ENCODE measurements at regions not wholly inside any gene's neighbourhood (a gene's known extent, or its start where the extent isn't known, plus 50 kb on each side); places are given as distances from the start of the nearest gene placed in this dataset.

DNA sequence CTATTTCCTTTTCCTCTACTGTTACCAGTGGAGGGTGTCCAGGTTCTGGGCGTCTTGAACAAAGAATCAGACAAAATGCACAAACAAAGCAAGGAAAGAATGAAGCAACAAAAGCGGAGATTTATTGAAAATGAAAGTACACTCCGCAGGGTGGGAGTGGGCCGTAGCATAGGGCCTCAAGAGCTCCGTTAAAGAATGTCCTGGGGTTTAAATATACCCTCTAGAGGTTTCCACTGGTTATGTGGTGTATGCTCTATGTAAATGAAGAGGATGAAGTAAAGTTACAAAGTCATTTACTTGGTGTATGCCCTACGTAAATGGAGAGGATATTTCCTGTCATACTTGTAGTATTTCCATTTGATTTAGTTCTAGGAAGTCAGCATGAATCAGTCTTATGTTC, 113.5 kb upstream of the MRPS30 start:
- H3K79me2 ChIP-seq (ENCODE audit: insufficient read depth, low read length), result no peaks in the 10 kb centered on the region
- no TSS peak for BruUV-seq (replicated peaks)
- no peaks in the 10 kb centered on the region; a peak in 1 of 5 replicates for H3K27me3 ChIP-seq (ENCODE audit: control insufficient read depth in 1 of 2, insufficient read depth in 2 of 2, low read length in 2 of 2)
- 2% methylated on average over 6 of the region's 6 CpGs for WGBS (ENCODE audit: low lambda C conversion rate)
- H3K4me3 ChIP-seq (replicated peaks in 1 of 3; ENCODE audit: insufficient read depth in 1 of 3, low read depth in 2 of 3, low read length in 3 of 3), result no peak overlapping the region
- POLR2A ChIA-PET, result no interaction called here
- no peak for FAIRE-seq
- no peaks in the 10 kb centered on the region for H3K36me3 ChIP-seq (replicated peaks in 1 of 2; ENCODE audit: control insufficient read depth in 1 of 2, insufficient read depth in 2 of 2, low read length in 2 of 2)
- no peak for ATAC-seq
- no peak overlapping the region for H3K27ac ChIP-seq (ENCODE audit: extremely low read length, insufficient read depth, low read length)
- peaks cover 8% of the 10 kb centered on the region; the same call in 1 of the 2 replicates for H3K9me3 ChIP-seq (ENCODE audit: low read length)
- no peak for DNase-seq (ENCODE audit: low spot score)
- CTCF ChIA-PET (ENCODE audit: low intra/inter-chr PET ratio, low total read pairs), result no interaction called here
- intact Hi-C loops (cut with micrococcal nuclease; ENCODE audit: unreplicated experiment), result no loop called here
- no peaks in the 10 kb centered on the region for H3K4me1 ChIP-seq (ENCODE audit: insufficient read depth, low read length)
- TF ChIP-seq ZNF20 (CRISPR knock-in tag; IDR thresholded peaks at IDR 0.05) (peak; percentile 89), MED1 (CRISPR knock-in tag; IDR thresholded peaks at IDR 0.05) (no peak)
- H2AFZ ChIP-seq (ENCODE audit: low read length), result no peak overlapping the region
- H3K9ac ChIP-seq (ENCODE audit: insufficient read depth, low read depth, low read length), result no peak overlapping the region
- in situ Hi-C loops (cut with HindIII; ENCODE audit: extremely low pct_ligation_motif_present, low pct_unique_long_range_greater_than_20kb), result no loop called here
- no peak overlapping the region for H3K4me2 ChIP-seq (ENCODE audit: low read depth, low read length)
- H4K20me1 ChIP-seq (ENCODE audit: insufficient read depth, low read length), result no peaks in the 10 kb centered on the region

DNA sequence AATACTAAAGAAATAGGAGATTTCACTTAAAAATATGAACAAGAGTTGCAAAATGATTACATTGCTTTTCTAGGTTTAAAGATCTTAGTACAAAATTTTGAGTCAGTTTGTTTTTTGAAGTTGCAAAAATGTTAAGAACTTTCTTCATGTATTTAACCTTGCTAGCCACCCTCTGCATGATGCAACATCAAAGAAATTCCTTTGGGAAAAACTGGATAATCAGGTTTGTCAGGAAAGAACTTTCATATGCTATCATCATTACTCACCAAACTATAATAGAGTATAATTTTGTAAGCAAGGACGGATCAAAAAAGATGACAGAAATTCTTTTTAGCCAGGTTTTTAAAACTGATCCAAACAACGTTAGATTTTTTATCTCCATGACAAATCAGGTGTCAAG, 116.9 kb upstream of the MRPS30 start:
- no peak overlapping the region for H3K4me3 ChIP-seq (replicated peaks in 1 of 3; ENCODE audit: insufficient read depth in 1 of 3, low read depth in 2 of 3, low read length in 3 of 3)
- no peaks in the 10 kb centered on the region for H4K20me1 ChIP-seq (ENCODE audit: insufficient read depth, low read length)
- TF ChIP-seq MZF1 (CRISPR knock-in tag; IDR thresholded peaks at IDR 0.05; ENCODE audit: borderline replicate concordance) (no peak), HMG20B (CRISPR knock-in tag; conservative IDR thresholded peaks at IDR 0.05) (no peak), ZNF460 (CRISPR knock-in tag; IDR thresholded peaks at IDR 0.05; ENCODE audit: borderline replicate concordance) (no peak), ZNF3 (CRISPR knock-in tag; IDR thresholded peaks at IDR 0.05) (no peak)
- H3K9me3 ChIP-seq (ENCODE audit: low read length), result peaks cover 19% of the 10 kb centered on the region
- no peaks in the 10 kb centered on the region for H3K36me3 ChIP-seq (replicated peaks in 1 of 2; ENCODE audit: control insufficient read depth in 1 of 2, insufficient read depth in 2 of 2, low read length in 2 of 2)
- 3% methylated on average over 2 of the region's 2 CpGs for WGBS (ENCODE audit: low lambda C conversion rate)
- no peaks in the 10 kb centered on the region; a peak in 1 of 5 replicates for H3K27me3 ChIP-seq (ENCODE audit: control insufficient read depth in 1 of 2, insufficient read depth in 2 of 2, low read length in 2 of 2)
- no peak for FAIRE-seq
- no peak for ATAC-seq
- POLR2A ChIA-PET, result no interaction called here
- H3K27ac ChIP-seq (ENCODE audit: extremely low read length, insufficient read depth, low read length), result no peak overlapping the region
- in situ Hi-C loops (cut with HindIII; ENCODE audit: extremely low pct_ligation_motif_present, low pct_unique_long_range_greater_than_20kb) (no loop called here), intact Hi-C loops (cut with micrococcal nuclease; ENCODE audit: unreplicated experiment) (no loop called here)
- CTCF ChIA-PET (ENCODE audit: low intra/inter-chr PET ratio, low total read pairs), result no interaction called here
- DNase-seq (ENCODE audit: low spot score), result no peak
- H2AFZ ChIP-seq (ENCODE audit: low read length), result no peak overlapping the region
- no peaks in the 10 kb centered on the region for H3K79me2 ChIP-seq (ENCODE audit: insufficient read depth, low read length)
- no peak overlapping the region for H3K9ac ChIP-seq (ENCODE audit: insufficient read depth, low read depth, low read length)
- H3K4me1 ChIP-seq (ENCODE audit: insufficient read depth, low read length), result no peaks in the 10 kb centered on the region
- no TSS peak for BruUV-seq (replicated peaks)
- H3K4me2 ChIP-seq (ENCODE audit: low read depth, low read length), result no peak overlapping the region

Data from HepG2 (cell line).